Caco-2 (cell line): ENCODE measurements at regions not wholly inside any gene's neighbourhood (a gene's known extent, or its start where the extent isn't known, plus 50 kb on each side); places are given as distances from the start of the nearest gene placed in this dataset.

Experiments
- BruUV-seq: library from RNA; stranded (reverse); fragments of 400-500 nt; replicated peaks from 2 replicates; lab custom pipeline; 2021; lab: Mats Ljungman, UMichigan
- CTCF ChIA-PET: fragments of 300-600 bp; sonication (Branson Sonifier 250); formaldehyde crosslinking; loops from one replicate; lab custom pipeline; 2022; ENCODE audit warnings: antibody characterized with exemption; lab: Charles Lee
- POLR2A ChIA-PET: fragments of 300-600 bp; sonication (Branson Sonifier 250); formaldehyde crosslinking; loops from one replicate; lab custom pipeline; 2022; ENCODE audit warnings: antibody characterized with exemption; lab: Charles Lee
- DNase-seq, 2 experiments: peaks; one replicate each; pipeline versions ENCODE4 v3.0.0 to v3.0.0-alpha.2; 2020 to 2022
- H3K27me3 ChIP-seq: replicated peaks from 2 replicates; pipeline ENCODE4 v1.6.0; 2011; ENCODE audit warnings: low read length; ENCODE audit not compliant: control insufficient read depth, insufficient read depth
- H3K36me3 ChIP-seq: 2 replicates; pipeline ENCODE4 v1.5.1; 2011; ENCODE audit warnings: low read length; ENCODE audit not compliant: control insufficient read depth, insufficient read depth
- H3K4me1 ChIP-seq: fragments of 250-450 bp; sonication (Bioruptor Pico); 2 replicates; pipeline ENCODE4 v1.5.1; 2020; ENCODE audit warnings: mild to moderate bottlenecking
- H3K4me3 ChIP-seq: 2 replicates; pipeline ENCODE4 v1.5.1; 2011; ENCODE audit warnings: low read depth, mild to moderate bottlenecking, control low read depth, low read length
- H3K9me3 ChIP-seq: fragments of 250-450 bp; sonication (Bioruptor Pico); 2 replicates; pipeline ENCODE4 v1.5.1; 2020; ENCODE audit warnings: mild to moderate bottlenecking, moderate library complexity
- H3K27ac Mint-ChIP-seq: one replicate; pipeline ENCODE4 v1.8.0; 2022; ENCODE audit warnings: mixed read lengths; ENCODE audit not compliant: unreplicated experiment
- H3K27me3 Mint-ChIP-seq: one replicate; pipeline ENCODE4 v1.8.0; 2022; ENCODE audit warnings: mixed read lengths; ENCODE audit not compliant: insufficient read depth, unreplicated experiment
- H3K36me3 Mint-ChIP-seq: one replicate; pipeline ENCODE4 v1.8.0; 2022; ENCODE audit warnings: mild to moderate bottlenecking, mixed read lengths; ENCODE audit not compliant: insufficient read depth, unreplicated experiment
- H3K4me1 Mint-ChIP-seq: one replicate; pipeline ENCODE4 v1.8.0; 2022; ENCODE audit warnings: low read depth, mixed read lengths; ENCODE audit not compliant: unreplicated experiment
- H3K4me3 Mint-ChIP-seq: one replicate; pipeline ENCODE4 v1.8.0; 2022; ENCODE audit warnings: mild to moderate bottlenecking, moderate library complexity, mixed read lengths; ENCODE audit not compliant: unreplicated experiment
- H3K9me3 Mint-ChIP-seq: one replicate; pipeline ENCODE4 v1.8.0; 2022; ENCODE audit warnings: mixed read lengths; ENCODE audit not compliant: unreplicated experiment
- intact Hi-C: fragments of 100-400 bp; cut with micrococcal nuclease; formaldehyde crosslinking; loops from one replicate; pipeline ENCODE4 v1.10.0; 2022; ENCODE audit not compliant: unreplicated experiment
- TF ChIP-seq, protein P1 (sequence below), 2 experiments: fragments of 200-600 bp in 1 of 2; IDR thresholded peaks; 1 replicate in 1 of 2; 2 replicates in 1 of 2; pipeline versions ENCODE4 v1.5.1 to v1.8.0; 2011 to 2022; ENCODE audit warnings: antibody characterized with exemption in 1 of 2, control low read depth in 1 of 2, inconsistent platforms in 1 of 2, low read depth in 1 of 2, low read length in 1 of 2, mild to moderate bottlenecking in 1 of 2, moderate library complexity in 1 of 2; ENCODE audit not compliant: insufficient read depth in 1 of 2, severe bottlenecking in 1 of 2, unreplicated experiment in 1 of 2

DNA sequence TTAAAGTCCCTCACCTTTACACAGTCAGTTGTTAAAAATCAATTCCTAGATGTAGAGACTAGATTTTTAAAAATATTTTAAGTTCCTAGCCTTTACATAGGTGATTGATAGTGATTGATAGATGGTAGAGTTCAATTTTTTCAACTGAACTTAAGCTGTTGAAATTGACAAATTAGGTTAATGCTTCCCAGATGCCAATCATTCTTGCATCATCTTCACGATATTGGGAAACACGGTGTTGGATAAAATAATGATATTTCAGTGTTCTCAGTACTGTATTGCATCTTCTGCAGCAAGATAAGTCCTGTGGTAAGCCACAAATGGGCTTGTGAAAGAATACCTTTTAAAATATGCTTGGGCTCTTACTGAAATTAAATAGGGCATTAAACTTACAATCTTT lies 667.6 kb downstream of the STK39 start:
- Histone ChIP-seq H3K27me3 (no peaks in the 10 kb centered on the region), H3K4me3 (no peak overlapping the region), H3K4me1 (no peaks in the 10 kb centered on the region), H3K9me3 (no peaks in the 10 kb centered on the region), H3K36me3 (no peaks in the 10 kb centered on the region)
- Mint-ChIP-seq H3K27me3 (peaks cover 4% of the 10 kb centered on the region), H3K27ac (no peak overlapping the region), H3K4me3 (no peak overlapping the region), H3K9me3 (no peaks in the 10 kb centered on the region), H3K4me1 (no peaks in the 10 kb centered on the region), H3K36me3 (no peaks in the 10 kb centered on the region)
- CTCF ChIA-PET, result no interaction called here
- POLR2A ChIA-PET, result no interaction called here
- TF ChIP-seq, protein P1, sequence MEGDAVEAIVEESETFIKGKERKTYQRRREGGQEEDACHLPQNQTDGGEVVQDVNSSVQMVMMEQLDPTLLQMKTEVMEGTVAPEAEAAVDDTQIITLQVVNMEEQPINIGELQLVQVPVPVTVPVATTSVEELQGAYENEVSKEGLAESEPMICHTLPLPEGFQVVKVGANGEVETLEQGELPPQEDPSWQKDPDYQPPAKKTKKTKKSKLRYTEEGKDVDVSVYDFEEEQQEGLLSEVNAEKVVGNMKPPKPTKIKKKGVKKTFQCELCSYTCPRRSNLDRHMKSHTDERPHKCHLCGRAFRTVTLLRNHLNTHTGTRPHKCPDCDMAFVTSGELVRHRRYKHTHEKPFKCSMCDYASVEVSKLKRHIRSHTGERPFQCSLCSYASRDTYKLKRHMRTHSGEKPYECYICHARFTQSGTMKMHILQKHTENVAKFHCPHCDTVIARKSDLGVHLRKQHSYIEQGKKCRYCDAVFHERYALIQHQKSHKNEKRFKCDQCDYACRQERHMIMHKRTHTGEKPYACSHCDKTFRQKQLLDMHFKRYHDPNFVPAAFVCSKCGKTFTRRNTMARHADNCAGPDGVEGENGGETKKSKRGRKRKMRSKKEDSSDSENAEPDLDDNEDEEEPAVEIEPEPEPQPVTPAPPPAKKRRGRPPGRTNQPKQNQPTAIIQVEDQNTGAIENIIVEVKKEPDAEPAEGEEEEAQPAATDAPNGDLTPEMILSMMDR (IDR thresholded peaks at IDR 0.05; ENCODE audit: insufficient read depth in 1 of 2, low read depth in 1 of 2, low read length in 1 of 2, severe bottlenecking in 1 of 2, unreplicated experiment in 1 of 2), result no peak
- DNase-seq, result no peak
- intact Hi-C loops, result no loop called here
- no TSS peak for BruUV-seq

DNA sequence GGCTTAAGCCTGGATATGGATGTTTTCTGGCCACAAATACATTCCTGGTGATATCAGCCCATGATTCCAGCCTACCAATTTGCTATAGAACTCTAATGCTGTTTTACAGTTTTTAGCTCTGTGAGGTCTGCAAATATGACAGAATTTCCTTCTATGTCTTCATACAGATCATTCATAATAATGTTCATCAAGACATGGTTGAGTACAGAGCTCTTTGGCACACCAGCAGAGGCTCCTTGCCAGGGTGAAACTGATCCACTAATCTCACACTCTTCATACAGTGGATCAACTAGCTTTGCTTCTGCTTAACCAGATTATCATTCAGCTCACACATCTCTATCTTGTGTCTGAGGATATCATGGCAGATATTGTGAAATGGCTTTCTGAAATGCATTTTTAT lies 672.1 kb downstream of the STK39 start:
- POLR2A ChIA-PET, result no interaction called here

DNA sequence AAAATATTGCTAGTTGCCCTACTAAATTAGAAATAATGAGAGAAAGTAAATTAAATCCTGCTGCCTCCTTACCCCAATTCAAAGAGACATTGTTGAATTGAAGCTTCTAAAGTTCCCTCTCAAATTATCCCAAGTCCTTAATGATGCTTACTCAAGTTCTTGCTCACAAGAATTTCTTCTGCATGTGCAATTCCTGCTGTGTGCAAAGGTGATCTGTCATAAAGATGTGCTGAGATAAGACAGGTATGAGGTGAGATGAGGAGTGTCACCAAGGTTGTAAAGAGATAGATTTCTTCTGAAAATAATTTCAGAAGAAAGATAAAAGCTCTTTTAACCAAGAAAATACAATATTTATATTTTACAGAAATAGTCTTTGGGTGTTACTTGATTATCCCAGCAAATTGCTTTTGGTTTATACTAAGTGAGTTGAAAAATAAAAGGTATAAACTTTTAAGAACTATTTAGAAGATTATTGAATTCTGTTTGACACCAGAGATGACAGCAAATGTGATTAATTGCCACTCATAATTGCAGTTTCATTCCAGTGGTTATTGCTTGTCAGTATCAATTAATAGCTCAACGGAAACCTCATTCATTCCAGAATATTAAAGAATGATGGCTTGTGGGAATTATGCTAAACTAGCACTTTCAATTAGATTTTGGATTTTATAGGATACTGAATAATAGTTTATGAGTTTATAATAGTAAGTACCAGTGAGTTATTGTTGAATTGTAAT lies 674.3 kb downstream of the STK39 start:
- H3K9me3 Mint-ChIP-seq, result no peaks in the 10 kb centered on the region
- Histone ChIP-seq H3K36me3 (no peaks in the 10 kb centered on the region), H3K4me3 (no peak overlapping the region), H3K9me3 (no peaks in the 10 kb centered on the region), H3K4me1 (no peaks in the 10 kb centered on the region), H3K27me3 (no peaks in the 10 kb centered on the region)
- DNase-seq, result no peak
- H3K27me3 Mint-ChIP-seq, result no peaks in the 10 kb centered on the region
- peaks cover 7% of the 10 kb centered on the region for H3K4me1 Mint-ChIP-seq
- CTCF ChIA-PET, result no interaction called here
- POLR2A ChIA-PET, result no interaction called here
- TF ChIP-seq, protein P1 (IDR thresholded peaks at IDR 0.05; ENCODE audit: insufficient read depth in 1 of 2, low read depth in 1 of 2, low read length in 1 of 2, severe bottlenecking in 1 of 2, unreplicated experiment in 1 of 2), result no peak
- no peaks in the 10 kb centered on the region for H3K36me3 Mint-ChIP-seq
- H3K27ac Mint-ChIP-seq, result no peak overlapping the region
- BruUV-seq, result no TSS peak
- intact Hi-C loops, result no loop called here
- H3K4me3 Mint-ChIP-seq, result no peak overlapping the region

More for the DNA sequence above, 672.1 kb downstream of the STK39 start:
- Histone ChIP-seq H3K36me3 (no peaks in the 10 kb centered on the region), H3K27me3 (no peaks in the 10 kb centered on the region), H3K4me3 (no peak overlapping the region), H3K9me3 (no peaks in the 10 kb centered on the region), H3K4me1 (no peaks in the 10 kb centered on the region)
- intact Hi-C loops, result no loop called here
- no TSS peak for BruUV-seq
- no peaks in the 10 kb centered on the region for H3K9me3 Mint-ChIP-seq
- no peak for DNase-seq
- no peaks in the 10 kb centered on the region for H3K36me3 Mint-ChIP-seq
- TF ChIP-seq, protein P1 (IDR thresholded peaks at IDR 0.05; ENCODE audit: insufficient read depth in 1 of 2, low read depth in 1 of 2, low read length in 1 of 2, severe bottlenecking in 1 of 2, unreplicated experiment in 1 of 2), result no peak
- H3K4me3 Mint-ChIP-seq, result no peak overlapping the region
- H3K4me1 Mint-ChIP-seq, result peaks cover 7% of the 10 kb centered on the region
- CTCF ChIA-PET, result no interaction called here
- H3K27me3 Mint-ChIP-seq, result no peaks in the 10 kb centered on the region
- no peak overlapping the region for H3K27ac Mint-ChIP-seq
